ENCODE measurements at regions not wholly inside any gene's neighbourhood (a gene's known extent, or its start where the extent isn't known, plus 50 kb on each side); places are given as distances from the start of the nearest gene placed in this dataset.
"Not testable (repeated sequence)": the region's sequence is repeated elsewhere in the genome, so short reads cannot be mapped to it uniquely, and the experiment has no call there.

- H3K4me3 ChIP-seq (ENCODE audit: low read length in 2 of 2): no peak overlapping the region
- no peak overlapping the region for H3K9ac ChIP-seq (ENCODE audit: low read depth in 1 of 2, low read length in 2 of 2)
- no peaks in the 10 kb centered on the region for H3K4me1 ChIP-seq (ENCODE audit: control insufficient read depth in 2 of 2, insufficient read depth in 2 of 2, low read length in 2 of 2)
- no peaks in the 10 kb centered on the region for H3K9me3 ChIP-seq (ENCODE audit: control insufficient read depth in 2 of 2, low read length in 2 of 2)
- H3K36me3 ChIP-seq (ENCODE audit: control insufficient read depth in 2 of 2, insufficient read depth in 2 of 2, low read length in 2 of 2): no peaks in the 10 kb centered on the region
- no peaks in the 10 kb centered on the region for H3K27me3 ChIP-seq (ENCODE audit: control insufficient read depth in 2 of 2, insufficient read depth in 2 of 2, low read length in 2 of 2)
- no peak overlapping the region for H3K27ac ChIP-seq (ENCODE audit: low read depth in 2 of 2, low read length in 2 of 2)
These were observed 438.5 kb upstream of the NUDT12 start for GRCh38 chr5:104001136-104001535.

GRCh38 chr5:103993031-103993430, 430.4 kb upstream of the NUDT12 start:
- no peak overlapping the region for H3K27ac ChIP-seq (ENCODE audit: low read depth in 2 of 2, low read length in 2 of 2)
- H3K36me3 ChIP-seq (ENCODE audit: control insufficient read depth in 2 of 2, insufficient read depth in 2 of 2, low read length in 2 of 2): no peaks in the 10 kb centered on the region
- H3K4me1 ChIP-seq (ENCODE audit: control insufficient read depth in 2 of 2, insufficient read depth in 2 of 2, low read length in 2 of 2): no peaks in the 10 kb centered on the region
- no peak overlapping the region for H3K4me3 ChIP-seq (ENCODE audit: low read length in 2 of 2)
- no peaks in the 10 kb centered on the region for H3K27me3 ChIP-seq (ENCODE audit: control insufficient read depth in 2 of 2, insufficient read depth in 2 of 2, low read length in 2 of 2)
- no peak overlapping the region for H3K9ac ChIP-seq (ENCODE audit: low read depth in 1 of 2, low read length in 2 of 2)
- H3K9me3 ChIP-seq (ENCODE audit: control insufficient read depth in 2 of 2, low read length in 2 of 2): no peaks in the 10 kb centered on the region

GRCh38 chr5:103990064-103990463, 427.5 kb upstream of the NUDT12 start:
- Histone ChIP-seq H3K9me3 (ENCODE audit: control insufficient read depth in 2 of 2, low read length in 2 of 2) (no peaks in the 10 kb centered on the region), H3K9ac (ENCODE audit: low read depth in 1 of 2, low read length in 2 of 2) (no peak overlapping the region), H3K4me3 (ENCODE audit: low read length in 2 of 2) (no peak overlapping the region), H3K27me3 (ENCODE audit: control insufficient read depth in 2 of 2, insufficient read depth in 2 of 2, low read length in 2 of 2) (no peaks in the 10 kb centered on the region), H3K4me1 (ENCODE audit: control insufficient read depth in 2 of 2, insufficient read depth in 2 of 2, low read length in 2 of 2) (no peaks in the 10 kb centered on the region), H3K36me3 (ENCODE audit: control insufficient read depth in 2 of 2, insufficient read depth in 2 of 2, low read length in 2 of 2) (no peaks in the 10 kb centered on the region), H3K27ac (ENCODE audit: low read depth in 2 of 2, low read length in 2 of 2) (no peak overlapping the region)

- H3K9me3 ChIP-seq (ENCODE audit: control insufficient read depth in 2 of 2, low read length in 2 of 2): no peaks in the 10 kb centered on the region
- H3K27ac ChIP-seq (ENCODE audit: low read depth in 2 of 2, low read length in 2 of 2): no peak overlapping the region
- H3K9ac ChIP-seq (ENCODE audit: low read depth in 1 of 2, low read length in 2 of 2): no peak overlapping the region
- H3K4me1 ChIP-seq (ENCODE audit: control insufficient read depth in 2 of 2, insufficient read depth in 2 of 2, low read length in 2 of 2): no peaks in the 10 kb centered on the region
- no peaks in the 10 kb centered on the region for H3K36me3 ChIP-seq (ENCODE audit: control insufficient read depth in 2 of 2, insufficient read depth in 2 of 2, low read length in 2 of 2)
- H3K4me3 ChIP-seq (ENCODE audit: low read length in 2 of 2): no peak overlapping the region
- H3K27me3 ChIP-seq (ENCODE audit: control insufficient read depth in 2 of 2, insufficient read depth in 2 of 2, low read length in 2 of 2): no peaks in the 10 kb centered on the region
These were observed 419.0 kb upstream of the NUDT12 start for GRCh38 chr5:103981592-103981991.

- Histone ChIP-seq H3K9ac (ENCODE audit: low read depth in 1 of 2, low read length in 2 of 2) (no peak overlapping the region), H3K36me3 (ENCODE audit: control insufficient read depth in 2 of 2, insufficient read depth in 2 of 2, low read length in 2 of 2) (no peaks in the 10 kb centered on the region), H3K27ac (ENCODE audit: low read depth in 2 of 2, low read length in 2 of 2) (no peak overlapping the region), H3K27me3 (ENCODE audit: control insufficient read depth in 2 of 2, insufficient read depth in 2 of 2, low read length in 2 of 2) (no peaks in the 10 kb centered on the region), H3K9me3 (ENCODE audit: control insufficient read depth in 2 of 2, low read length in 2 of 2) (peaks cover 0 to 4% of the 10 kb centered on the region in 2 donors), H3K4me1 (ENCODE audit: control insufficient read depth in 2 of 2, insufficient read depth in 2 of 2, low read length in 2 of 2) (no peaks in the 10 kb centered on the region), H3K4me3 (ENCODE audit: low read length in 2 of 2) (no peak overlapping the region)
These were observed 411.1 kb upstream of the NUDT12 start for GRCh38 chr5:103973669-103974068.

GRCh38 chr5:103966295-103966694, 403.7 kb upstream of the NUDT12 start:
- H3K27ac ChIP-seq (ENCODE audit: low read depth in 2 of 2, low read length in 2 of 2); H3K36me3 ChIP-seq (ENCODE audit: control insufficient read depth in 2 of 2, insufficient read depth in 2 of 2, low read length in 2 of 2); H3K4me3 ChIP-seq (ENCODE audit: low read length in 2 of 2): not testable (repeated sequence)

GRCh38 chr5:103962023-103962422, 399.4 kb upstream of the NUDT12 start:
- no peak overlapping the region for H3K9ac ChIP-seq (ENCODE audit: low read depth in 1 of 2, low read length in 2 of 2)

More at GRCh38 chr5:103966295-103966694, 403.7 kb upstream of the NUDT12 start:
- H3K27me3 ChIP-seq (ENCODE audit: control insufficient read depth in 2 of 2, insufficient read depth in 2 of 2, low read length in 2 of 2); H3K4me1 ChIP-seq (ENCODE audit: control insufficient read depth in 2 of 2, insufficient read depth in 2 of 2, low read length in 2 of 2); H3K9ac ChIP-seq (ENCODE audit: low read depth in 1 of 2, low read length in 2 of 2); H3K9me3 ChIP-seq (ENCODE audit: control insufficient read depth in 2 of 2, low read length in 2 of 2): not testable (repeated sequence)

GRCh38 chr5:103953601-103954382, 391.2 kb upstream of the NUDT12 start:
- H3K36me3 ChIP-seq (ENCODE audit: control insufficient read depth in 2 of 2, insufficient read depth in 2 of 2, low read length in 2 of 2): no peaks in the 10 kb centered on the region
- H3K9me3 ChIP-seq (ENCODE audit: control insufficient read depth in 2 of 2, low read length in 2 of 2): no peaks in the 10 kb centered on the region
- no peaks in the 10 kb centered on the region for H3K27me3 ChIP-seq (ENCODE audit: control insufficient read depth in 2 of 2, insufficient read depth in 2 of 2, low read length in 2 of 2)
- no peak overlapping the region for H3K9ac ChIP-seq (ENCODE audit: low read depth in 1 of 2, low read length in 2 of 2)
- H3K27ac ChIP-seq (ENCODE audit: low read depth in 2 of 2, low read length in 2 of 2): no peak overlapping the region
- H3K4me3 ChIP-seq (ENCODE audit: low read length in 2 of 2): no peak overlapping the region
- H3K4me1 ChIP-seq (ENCODE audit: control insufficient read depth in 2 of 2, insufficient read depth in 2 of 2, low read length in 2 of 2): no peaks in the 10 kb centered on the region

More at GRCh38 chr5:103962023-103962422, 399.4 kb upstream of the NUDT12 start:
- H3K9me3 ChIP-seq (ENCODE audit: control insufficient read depth in 2 of 2, low read length in 2 of 2): no peaks in the 10 kb centered on the region
- H3K27ac ChIP-seq (ENCODE audit: low read depth in 2 of 2, low read length in 2 of 2): no peak overlapping the region
- no peak overlapping the region for H3K4me3 ChIP-seq (ENCODE audit: low read length in 2 of 2)
- H3K4me1 ChIP-seq (ENCODE audit: control insufficient read depth in 2 of 2, insufficient read depth in 2 of 2, low read length in 2 of 2): no peaks in the 10 kb centered on the region
- H3K36me3 ChIP-seq (ENCODE audit: control insufficient read depth in 2 of 2, insufficient read depth in 2 of 2, low read length in 2 of 2): no peaks in the 10 kb centered on the region
- no peaks in the 10 kb centered on the region for H3K27me3 ChIP-seq (ENCODE audit: control insufficient read depth in 2 of 2, insufficient read depth in 2 of 2, low read length in 2 of 2)

- no peaks in the 10 kb centered on the region for H3K36me3 ChIP-seq (ENCODE audit: control insufficient read depth in 2 of 2, insufficient read depth in 2 of 2, low read length in 2 of 2)
- no peaks in the 10 kb centered on the region for H3K4me1 ChIP-seq (ENCODE audit: control insufficient read depth in 2 of 2, insufficient read depth in 2 of 2, low read length in 2 of 2)
- no peaks in the 10 kb centered on the region for H3K27me3 ChIP-seq (ENCODE audit: control insufficient read depth in 2 of 2, insufficient read depth in 2 of 2, low read length in 2 of 2)
- H3K9me3 ChIP-seq (ENCODE audit: control insufficient read depth in 2 of 2, low read length in 2 of 2): no peaks in the 10 kb centered on the region
- no peak overlapping the region for H3K9ac ChIP-seq (ENCODE audit: low read depth in 1 of 2, low read length in 2 of 2)
- no peak overlapping the region for H3K4me3 ChIP-seq (ENCODE audit: low read length in 2 of 2)
- H3K27ac ChIP-seq (ENCODE audit: low read depth in 2 of 2, low read length in 2 of 2): no peak overlapping the region
These were observed 389.2 kb upstream of the NUDT12 start for GRCh38 chr5:103951776-103952175.

GRCh38 chr5:103943230-103943629, 380.6 kb upstream of the NUDT12 start:
- Histone ChIP-seq H3K9me3 (ENCODE audit: control insufficient read depth in 2 of 2, low read length in 2 of 2) (no peaks in the 10 kb centered on the region), H3K27ac (ENCODE audit: low read depth in 2 of 2, low read length in 2 of 2) (no peak overlapping the region)

More at GRCh38 chr5:103943230-103943629, 380.6 kb upstream of the NUDT12 start:
- Histone ChIP-seq H3K4me3 (ENCODE audit: low read length in 2 of 2) (no peak overlapping the region), H3K27me3 (ENCODE audit: control insufficient read depth in 2 of 2, insufficient read depth in 2 of 2, low read length in 2 of 2) (no peaks in the 10 kb centered on the region), H3K36me3 (ENCODE audit: control insufficient read depth in 2 of 2, insufficient read depth in 2 of 2, low read length in 2 of 2) (no peaks in the 10 kb centered on the region), H3K4me1 (ENCODE audit: control insufficient read depth in 2 of 2, insufficient read depth in 2 of 2, low read length in 2 of 2) (no peaks in the 10 kb centered on the region), H3K9ac (ENCODE audit: low read depth in 1 of 2, low read length in 2 of 2) (no peak overlapping the region)
